GM23338 (cell line): ENCODE measurements at regions not wholly inside any gene's neighbourhood (a gene's known extent, or its start where the extent isn't known, plus 50 kb on each side); places are given as distances from the start of the nearest gene placed in this dataset.

ENCODE experiments used
- ATAC-seq: fragments of 200-7000 bp; cut with Tn5 transposase; 3 replicates; pipeline ENCODE4 v1.9.1; 2020
- DNase-seq: peaks from one replicate; pipeline ENCODE4 v3.0.0-alpha.2; 2015; ENCODE audit warnings: low spot score
- H2AFZ ChIP-seq: fragments of 200-600 bp; sonication (generic); 2 replicates; pipeline ENCODE4 v1.8.0; 2016; ENCODE audit warnings: antibody characterized with exemption, mild to moderate bottlenecking, moderate library complexity
- H3F3A ChIP-seq: fragments of 200-600 bp; sonication (generic); replicated peaks from 2 replicates; pipeline ENCODE4 v1.8.0; 2017; ENCODE audit warnings: antibody characterized with exemption, mixed run types, low read depth
- H3K27ac ChIP-seq: fragments of 200-600 bp; sonication (generic); 2 replicates; pipeline ENCODE4 v1.6.1; 2016; ENCODE audit warnings: low read depth
- H3K27me3 ChIP-seq: fragments of 200-600 bp; sonication (generic); 2 replicates; pipeline ENCODE4 v1.8.0; 2016; ENCODE audit warnings: mild to moderate bottlenecking, mixed run types, moderate library complexity; ENCODE audit not compliant: insufficient read depth
- H3K36me3 ChIP-seq: fragments of 200-600 bp; sonication (generic); 2 replicates; pipeline ENCODE4 v1.8.0; 2016; ENCODE audit warnings: mild to moderate bottlenecking; ENCODE audit not compliant: insufficient read depth
- H3K4me1 ChIP-seq: fragments of 200-600 bp; sonication (generic); 2 replicates; pipeline ENCODE4 v1.8.0; 2016; ENCODE audit warnings: mild to moderate bottlenecking, moderate library complexity; ENCODE audit not compliant: insufficient read depth
- H3K4me2 ChIP-seq: fragments of 200-600 bp; sonication (generic); 2 replicates; pipeline ENCODE4 v1.7.1; 2017; ENCODE audit warnings: mixed run types
- H3K4me3 ChIP-seq: fragments of 200-600 bp; sonication (generic); 2 replicates; pipeline ENCODE4 v1.6.1; 2016; ENCODE audit warnings: mixed run types
- H3K79me2 ChIP-seq: fragments of 200-600 bp; sonication (generic); replicated peaks from 2 replicates; pipeline ENCODE4 v1.8.0; 2017; ENCODE audit warnings: mild to moderate bottlenecking; ENCODE audit not compliant: insufficient read depth
- H3K9me2 ChIP-seq: fragments of 200-600 bp; sonication (generic); 2 replicates; pipeline ENCODE4 v1.8.0; 2017; ENCODE audit not compliant: insufficient read depth
- H4K20me1 ChIP-seq: fragments of 200-600 bp; sonication (generic); replicated peaks from 2 replicates; pipeline ENCODE4 v1.8.0; 2017; ENCODE audit warnings: mild to moderate bottlenecking; ENCODE audit not compliant: insufficient read depth
- H3K27ac Mint-ChIP-seq: 2 replicates; pipeline ENCODE4 v1.8.0; 2020; ENCODE audit warnings: inconsistent platforms, mild to moderate bottlenecking, moderate library complexity, mixed read lengths
- H3K27me3 Mint-ChIP-seq: 3 replicates; pipeline ENCODE4 v1.8.0; 2022; ENCODE audit warnings: low read depth, mild to moderate bottlenecking, moderate library complexity, mixed read lengths, inconsistent platforms; ENCODE audit not compliant: insufficient read depth, poor library complexity
- H3K36me3 Mint-ChIP-seq: 3 replicates; pipeline ENCODE4 v1.8.0; 2021; ENCODE audit warnings: low read depth, mild to moderate bottlenecking, inconsistent platforms, moderate library complexity, mixed read lengths
- H3K4me1 Mint-ChIP-seq: 3 replicates; pipeline ENCODE4 v1.8.0; 2020; ENCODE audit warnings: mild to moderate bottlenecking, inconsistent platforms, mixed read lengths
- H3K4me3 Mint-ChIP-seq: 3 replicates; pipeline ENCODE4 v1.8.0; 2021; ENCODE audit warnings: moderate library complexity, mild to moderate bottlenecking, inconsistent platforms, mixed read lengths
- H3K9me3 Mint-ChIP-seq: 3 replicates; pipeline ENCODE4 v1.8.0; 2020; ENCODE audit warnings: moderate library complexity, mild to moderate bottlenecking, inconsistent platforms, mixed read lengths
- CREB1 ChIP-seq: fragments of 250-450 bp; sonication (Bioruptor Pico); IDR thresholded peaks from 2 replicates; pipeline ENCODE4 v1.5.0; 2020; ENCODE audit warnings: low read depth, mild to moderate bottlenecking, moderate library complexity
- EZH2phosphoT487 ChIP-seq: fragments of 200-600 bp; sonication (generic); IDR thresholded peaks from one replicate; pipeline ENCODE4 v1.8.1; 2018; ENCODE audit warnings: antibody characterized with exemption; ENCODE audit not compliant: unreplicated experiment
- JUNB ChIP-seq: IDR thresholded peaks from one replicate; pipeline ENCODE4 v1.6.1; 2016; ENCODE audit warnings: antibody characterized with exemption; ENCODE audit not compliant: unreplicated experiment
- NANOG ChIP-seq: IDR thresholded peaks from 2 replicates; pipeline ENCODE4 v1.6.1; 2016; ENCODE audit warnings: antibody characterized with exemption, borderline replicate concordance
- POLR2AphosphoS5 ChIP-seq: IDR thresholded peaks from 2 replicates; pipeline ENCODE4 v1.6.1; 2016; ENCODE audit warnings: antibody characterized with exemption, low read depth
- ZNF114 ChIP-seq: fragments of 250-450 bp; sonication (Bioruptor Pico); IDR thresholded peaks from 2 replicates; pipeline ENCODE4 v1.5.0; 2020; ENCODE audit warnings: mild to moderate bottlenecking, moderate library complexity
- ZNF331 ChIP-seq: fragments of 250-450 bp; sonication (Bioruptor Pico); IDR thresholded peaks from 2 replicates; pipeline ENCODE4 v1.5.0; 2020; ENCODE audit warnings: low read depth, mild to moderate bottlenecking, moderate library complexity
- TF ChIP-seq, protein P1 (sequence below): IDR thresholded peaks from 2 replicates; pipeline ENCODE4 v1.6.1; 2016; ENCODE audit warnings: antibody characterized with exemption
- TF ChIP-seq, protein P2 (sequence below): IDR thresholded peaks from one replicate; pipeline ENCODE4 v1.6.1; 2018; ENCODE audit warnings: antibody characterized with exemption; ENCODE audit not compliant: unreplicated experiment
- TF ChIP-seq, protein P3 (sequence below), 2 experiments: fragments of 200-600 bp in 1 of 2; sonication (generic) in 1 of 2; conservative IDR thresholded peaks; 2 replicates each; pipeline versions ENCODE4 v1.5.1 to v1.6.1; 2016 to 2017; ENCODE audit warnings: antibody characterized with exemption in 2 of 2, low read depth in 2 of 2, mild to moderate bottlenecking in 2 of 2, moderate library complexity in 1 of 2

DNA sequence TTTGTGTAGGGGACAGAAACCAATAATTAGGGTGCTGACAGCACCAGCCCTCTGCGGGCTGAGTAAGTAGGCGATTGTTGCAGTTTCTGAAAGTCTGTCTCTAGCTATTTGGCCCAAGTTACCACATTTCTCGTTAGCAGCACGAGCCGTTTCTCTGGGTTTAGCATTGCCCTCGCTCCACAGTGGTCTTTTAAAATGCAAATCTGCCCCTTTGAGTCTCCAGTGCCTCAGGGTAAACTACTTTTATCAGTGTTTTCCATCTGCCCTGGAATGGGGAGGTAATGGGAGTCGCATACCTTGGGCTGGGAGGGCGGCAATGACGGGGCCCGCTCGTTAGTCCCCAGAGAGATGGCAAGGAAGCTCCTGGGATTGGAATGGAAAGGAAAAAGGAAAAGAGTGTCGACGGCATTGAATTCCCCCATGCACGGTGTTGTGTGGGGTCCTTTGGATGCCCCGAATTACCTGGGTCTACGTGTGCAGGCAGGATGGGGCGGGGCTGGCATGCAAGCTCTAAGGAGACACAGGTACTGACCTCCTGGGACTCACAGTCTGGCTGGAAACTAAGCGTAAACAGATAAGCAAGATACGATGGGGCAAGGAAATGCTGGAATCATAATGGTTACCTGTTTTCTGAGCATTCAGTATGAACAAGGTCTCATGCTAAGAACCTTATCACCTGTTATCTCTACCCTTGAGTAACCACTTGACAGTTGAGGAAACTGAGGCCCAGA lies 131.8 kb upstream of the MAP1LC3B2 start:
- Histone ChIP-seq H3K4me1 (peaks cover 18% of the 10 kb centered on the region), H2AFZ (no peak overlapping the region), H3K4me2 (peak overlapping the region; percentile 52), H3K36me3 (no peaks in the 10 kb centered on the region), H3K27me3 (no peaks in the 10 kb centered on the region), H3K9me2 (peaks cover 7% of the 10 kb centered on the region), H3K27ac (peak overlapping the region; percentile 97), H3F3A (peaks cover 12% of the 10 kb centered on the region), H4K20me1 (no peaks in the 10 kb centered on the region), H3K79me2 (no peaks in the 10 kb centered on the region), H3K4me3 (peak overlapping the region; percentile 32)
- H3K27me3 Mint-ChIP-seq: peaks cover 28% of the 10 kb centered on the region
- peak overlapping the region; percentile 94 for H3K27ac Mint-ChIP-seq
- peak; percentile 97 for DNase-seq
- peak; percentile 88 for ATAC-seq
- H3K9me3 Mint-ChIP-seq: no peaks in the 10 kb centered on the region
- H3K4me3 Mint-ChIP-seq: peak overlapping the region; percentile 63
- peaks cover 34% of the 10 kb centered on the region for H3K4me1 Mint-ChIP-seq
- H3K36me3 Mint-ChIP-seq: no peaks in the 10 kb centered on the region
- TF ChIP-seq NANOG (peak; percentile 80; the same call in 1 of the 2 replicates), POLR2AphosphoS5 (0 out of 2 replicates have a peak, but pooled peaks have one; percentile 14), ZNF331 (CRISPR knock-in tag) (no peak), CREB1 (peak; percentile 42; the same call in 1 of the 2 replicates)
- TF ChIP-seq, protein P1, sequence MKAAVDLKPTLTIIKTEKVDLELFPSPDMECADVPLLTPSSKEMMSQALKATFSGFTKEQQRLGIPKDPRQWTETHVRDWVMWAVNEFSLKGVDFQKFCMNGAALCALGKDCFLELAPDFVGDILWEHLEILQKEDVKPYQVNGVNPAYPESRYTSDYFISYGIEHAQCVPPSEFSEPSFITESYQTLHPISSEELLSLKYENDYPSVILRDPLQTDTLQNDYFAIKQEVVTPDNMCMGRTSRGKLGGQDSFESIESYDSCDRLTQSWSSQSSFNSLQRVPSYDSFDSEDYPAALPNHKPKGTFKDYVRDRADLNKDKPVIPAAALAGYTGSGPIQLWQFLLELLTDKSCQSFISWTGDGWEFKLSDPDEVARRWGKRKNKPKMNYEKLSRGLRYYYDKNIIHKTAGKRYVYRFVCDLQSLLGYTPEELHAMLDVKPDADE: no peak

DNA sequence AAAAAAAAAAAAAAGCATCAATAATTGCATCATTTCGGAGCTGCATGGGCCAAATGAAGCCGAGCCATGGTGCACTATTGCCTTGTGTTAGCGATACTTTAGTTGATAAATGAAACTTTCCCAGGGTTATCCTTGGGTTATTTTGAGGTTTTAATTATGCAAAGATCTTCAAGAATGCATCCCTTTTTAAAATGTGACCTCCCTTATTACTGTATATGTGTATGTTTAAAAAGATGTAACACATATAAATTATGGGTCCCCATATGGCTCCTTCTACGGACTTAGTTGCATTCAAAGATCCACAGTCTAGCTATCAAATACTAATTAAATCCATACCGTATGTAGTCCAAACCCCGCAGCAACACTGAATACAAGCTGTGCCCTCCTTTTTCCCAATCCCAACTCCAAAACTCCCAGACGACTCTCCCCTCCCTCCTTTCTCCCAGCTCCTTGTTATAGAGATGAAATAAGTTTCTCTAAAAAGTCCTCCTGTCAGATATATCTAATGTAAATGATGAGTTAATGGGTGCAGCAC lies 129.3 kb upstream of the MAP1LC3B2 start:
- H3K4me2 ChIP-seq: no peak overlapping the region
- H3K27me3 ChIP-seq: no peaks in the 10 kb centered on the region
- H3K9me2 ChIP-seq: peaks cover 7% of the 10 kb centered on the region
- no peak overlapping the region for H2AFZ ChIP-seq
- no peaks in the 10 kb centered on the region for H4K20me1 ChIP-seq
- no peak for DNase-seq
- H3K27ac ChIP-seq: no peak overlapping the region
- no peaks in the 10 kb centered on the region for H3K79me2 ChIP-seq
- H3K9me3 Mint-ChIP-seq: peaks cover 4% of the 10 kb centered on the region; the same call in 1 of the 3 replicates
- H3K4me1 ChIP-seq: peaks cover 33% of the 10 kb centered on the region
- no peak for ATAC-seq
- no peaks in the 10 kb centered on the region for H3K36me3 ChIP-seq
- no peak overlapping the region for H3K4me3 Mint-ChIP-seq
- no peaks in the 10 kb centered on the region for H3K36me3 Mint-ChIP-seq
- H3F3A ChIP-seq: peaks cover 12% of the 10 kb centered on the region
- H3K4me3 ChIP-seq: no peak overlapping the region
- H3K4me1 Mint-ChIP-seq: peaks cover 47% of the 10 kb centered on the region
- peaks cover 30% of the 10 kb centered on the region for H3K27me3 Mint-ChIP-seq
- H3K27ac Mint-ChIP-seq: no peak overlapping the region
- TF ChIP-seq, protein P2, sequence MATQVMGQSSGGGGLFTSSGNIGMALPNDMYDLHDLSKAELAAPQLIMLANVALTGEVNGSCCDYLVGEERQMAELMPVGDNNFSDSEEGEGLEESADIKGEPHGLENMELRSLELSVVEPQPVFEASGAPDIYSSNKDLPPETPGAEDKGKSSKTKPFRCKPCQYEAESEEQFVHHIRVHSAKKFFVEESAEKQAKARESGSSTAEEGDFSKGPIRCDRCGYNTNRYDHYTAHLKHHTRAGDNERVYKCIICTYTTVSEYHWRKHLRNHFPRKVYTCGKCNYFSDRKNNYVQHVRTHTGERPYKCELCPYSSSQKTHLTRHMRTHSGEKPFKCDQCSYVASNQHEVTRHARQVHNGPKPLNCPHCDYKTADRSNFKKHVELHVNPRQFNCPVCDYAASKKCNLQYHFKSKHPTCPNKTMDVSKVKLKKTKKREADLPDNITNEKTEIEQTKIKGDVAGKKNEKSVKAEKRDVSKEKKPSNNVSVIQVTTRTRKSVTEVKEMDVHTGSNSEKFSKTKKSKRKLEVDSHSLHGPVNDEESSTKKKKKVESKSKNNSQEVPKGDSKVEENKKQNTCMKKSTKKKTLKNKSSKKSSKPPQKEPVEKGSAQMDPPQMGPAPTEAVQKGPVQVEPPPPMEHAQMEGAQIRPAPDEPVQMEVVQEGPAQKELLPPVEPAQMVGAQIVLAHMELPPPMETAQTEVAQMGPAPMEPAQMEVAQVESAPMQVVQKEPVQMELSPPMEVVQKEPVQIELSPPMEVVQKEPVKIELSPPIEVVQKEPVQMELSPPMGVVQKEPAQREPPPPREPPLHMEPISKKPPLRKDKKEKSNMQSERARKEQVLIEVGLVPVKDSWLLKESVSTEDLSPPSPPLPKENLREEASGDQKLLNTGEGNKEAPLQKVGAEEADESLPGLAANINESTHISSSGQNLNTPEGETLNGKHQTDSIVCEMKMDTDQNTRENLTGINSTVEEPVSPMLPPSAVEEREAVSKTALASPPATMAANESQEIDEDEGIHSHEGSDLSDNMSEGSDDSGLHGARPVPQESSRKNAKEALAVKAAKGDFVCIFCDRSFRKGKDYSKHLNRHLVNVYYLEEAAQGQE: no peak
- TF ChIP-seq NANOG: no peak
- TF ChIP-seq, protein P1: no peak
- no peak for TF ChIP-seq POLR2AphosphoS5
- no peak for TF ChIP-seq EZH2phosphoT487
- TF ChIP-seq, protein P3, sequence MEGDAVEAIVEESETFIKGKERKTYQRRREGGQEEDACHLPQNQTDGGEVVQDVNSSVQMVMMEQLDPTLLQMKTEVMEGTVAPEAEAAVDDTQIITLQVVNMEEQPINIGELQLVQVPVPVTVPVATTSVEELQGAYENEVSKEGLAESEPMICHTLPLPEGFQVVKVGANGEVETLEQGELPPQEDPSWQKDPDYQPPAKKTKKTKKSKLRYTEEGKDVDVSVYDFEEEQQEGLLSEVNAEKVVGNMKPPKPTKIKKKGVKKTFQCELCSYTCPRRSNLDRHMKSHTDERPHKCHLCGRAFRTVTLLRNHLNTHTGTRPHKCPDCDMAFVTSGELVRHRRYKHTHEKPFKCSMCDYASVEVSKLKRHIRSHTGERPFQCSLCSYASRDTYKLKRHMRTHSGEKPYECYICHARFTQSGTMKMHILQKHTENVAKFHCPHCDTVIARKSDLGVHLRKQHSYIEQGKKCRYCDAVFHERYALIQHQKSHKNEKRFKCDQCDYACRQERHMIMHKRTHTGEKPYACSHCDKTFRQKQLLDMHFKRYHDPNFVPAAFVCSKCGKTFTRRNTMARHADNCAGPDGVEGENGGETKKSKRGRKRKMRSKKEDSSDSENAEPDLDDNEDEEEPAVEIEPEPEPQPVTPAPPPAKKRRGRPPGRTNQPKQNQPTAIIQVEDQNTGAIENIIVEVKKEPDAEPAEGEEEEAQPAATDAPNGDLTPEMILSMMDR (conservative IDR thresholded peaks at IDR 0.05; ENCODE audit: low read depth in 2 of 2): no peak
- TF ChIP-seq ZNF114 (CRISPR knock-in tag): no peak
- no peak for TF ChIP-seq JUNB
